ENCODE measurements at regions not wholly inside any gene's neighbourhood (a gene's known extent, or its start where the extent isn't known, plus 50 kb on each side); places are given as distances from the start of the nearest gene placed in this dataset.

DNA sequence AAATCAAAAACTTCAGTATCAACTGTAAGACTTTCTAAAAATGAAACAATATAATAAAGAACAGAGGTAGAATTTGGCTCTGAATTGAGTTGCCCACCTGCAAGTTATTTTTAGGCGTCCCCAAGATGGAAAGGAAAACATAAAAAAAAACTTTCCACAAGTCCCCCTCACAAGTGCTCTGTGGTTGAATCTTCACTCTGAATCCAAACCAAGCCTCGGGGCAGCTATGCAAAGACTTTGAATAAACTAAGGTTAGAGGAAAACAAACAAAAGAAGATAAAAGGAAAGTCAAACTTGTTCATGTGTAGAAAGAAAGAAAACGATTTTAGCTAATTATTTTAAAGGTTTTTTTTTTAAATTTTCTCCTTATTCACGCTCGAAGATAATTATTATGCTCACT, 372.4 kb upstream of the SLIT2 start:
- DNase-seq: no peak

DNA sequence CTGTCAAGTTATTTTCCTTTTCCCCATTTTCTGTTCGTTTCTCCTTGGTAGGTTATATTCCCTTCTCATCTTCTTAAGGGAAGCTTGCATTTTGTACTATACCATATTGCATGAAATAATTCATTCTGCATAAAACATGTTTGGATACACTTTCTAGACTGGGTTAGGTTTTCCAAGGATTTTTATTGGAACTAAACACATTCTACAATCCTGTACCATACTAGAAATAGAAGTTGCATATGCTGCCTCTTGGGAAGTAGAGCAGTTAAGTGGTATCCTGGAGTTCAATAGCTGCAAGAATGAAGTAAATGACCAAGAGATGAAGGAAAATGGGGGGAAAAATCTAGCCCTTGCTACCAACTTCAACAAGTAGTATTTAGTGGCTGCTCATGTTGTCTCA, 393.7 kb upstream of the SLIT2 start:
- no peak for DNase-seq

DNA sequence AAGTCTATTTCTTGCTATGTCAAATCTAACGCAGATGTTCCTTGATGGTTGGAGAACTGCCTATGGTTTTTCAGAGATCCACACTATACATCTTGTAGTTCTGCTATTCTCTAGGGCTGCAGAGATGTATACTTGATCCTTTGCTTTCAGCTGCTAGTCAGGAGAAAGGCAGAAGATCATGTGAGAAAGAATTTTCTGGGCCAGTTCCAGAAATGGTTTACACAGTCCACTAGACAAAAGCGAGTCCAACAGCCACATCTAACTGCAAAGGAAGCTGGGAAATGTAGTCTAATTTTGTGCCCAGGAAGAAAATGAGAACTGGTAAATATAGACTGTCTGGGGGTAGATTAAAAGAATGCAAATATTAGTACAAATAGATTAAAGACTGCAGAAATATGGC, 394.3 kb upstream of the SLIT2 start:
- DNase-seq: no peak

DNA sequence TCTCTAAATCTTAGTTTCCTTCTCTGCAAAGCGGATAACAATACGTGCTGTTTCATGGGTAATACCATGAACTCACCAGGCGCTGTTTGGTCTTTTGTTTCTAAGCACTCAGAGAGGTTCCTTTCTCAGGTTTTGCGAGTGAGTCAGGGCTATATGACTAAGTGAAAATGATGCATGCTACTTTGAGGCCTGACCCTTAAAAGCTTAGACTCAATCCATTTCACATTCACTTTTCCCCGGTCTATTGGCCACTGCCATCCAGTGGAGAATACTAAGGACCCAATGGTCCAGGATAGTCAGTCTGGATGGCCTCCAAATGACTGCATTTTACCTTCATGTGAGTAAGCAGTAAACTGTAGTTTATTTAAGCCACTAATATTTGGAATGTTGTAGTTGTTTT, 400.8 kb upstream of the SLIT2 start:
- DNase-seq: no peak

DNA sequence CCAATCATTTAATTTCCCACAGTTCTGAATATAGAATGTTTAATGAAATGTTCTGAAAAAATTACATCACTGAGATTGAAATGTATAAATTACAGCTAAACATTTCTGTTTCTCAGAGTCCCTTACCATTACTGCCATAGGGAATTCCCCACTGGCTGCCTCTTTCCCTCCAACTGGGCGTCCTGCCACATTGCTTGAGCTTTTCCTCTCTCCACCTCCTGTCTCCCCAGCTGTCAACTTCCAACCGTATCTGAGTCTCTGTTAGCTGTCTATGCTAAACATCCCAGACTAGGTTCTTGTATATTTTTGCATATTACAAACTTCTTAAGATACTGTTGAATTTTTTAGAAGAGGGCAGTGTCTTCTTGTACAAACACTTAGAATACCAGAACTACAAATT, 407.3 kb upstream of the SLIT2 start:
- no peak for DNase-seq

DNA sequence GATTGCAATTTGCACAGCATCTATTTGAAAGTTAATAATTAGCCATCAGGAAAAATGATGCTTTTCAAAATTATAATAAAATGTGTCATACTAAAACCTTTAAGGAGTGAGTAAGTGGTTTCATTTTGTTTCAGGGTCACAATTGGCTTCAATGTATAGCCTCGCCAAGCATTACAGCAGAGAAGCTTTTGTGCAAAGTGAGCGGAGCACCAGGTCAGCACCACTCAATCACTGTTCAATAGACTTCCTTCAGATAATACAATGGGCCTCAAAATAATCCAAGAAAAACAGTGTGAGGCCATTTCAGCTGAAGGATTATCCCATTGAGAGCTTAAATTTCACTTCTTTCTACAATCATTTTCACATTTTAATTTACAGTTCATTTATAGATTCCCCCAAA, 409.2 kb upstream of the SLIT2 start:
- no peak for DNase-seq

DNA sequence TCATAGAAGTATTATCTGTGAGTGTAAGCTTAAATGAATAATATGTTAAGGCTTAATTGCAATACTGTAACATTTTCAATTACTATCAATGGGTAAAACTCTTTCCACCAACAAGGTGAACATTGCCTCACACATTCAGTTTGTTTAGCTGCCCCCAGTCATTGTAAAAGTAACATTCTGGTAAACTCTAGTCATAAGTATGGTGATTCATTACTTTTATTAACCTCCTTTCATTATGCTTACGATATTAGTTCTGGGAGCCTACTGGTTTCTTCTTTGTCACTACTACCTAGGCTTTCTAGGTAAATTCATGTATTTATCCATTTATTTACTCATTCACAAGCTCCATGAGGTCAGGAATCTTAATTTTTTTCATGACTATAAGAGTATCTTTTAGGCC, 412.8 kb upstream of the SLIT2 start:
- DNase-seq: no peak

DNA sequence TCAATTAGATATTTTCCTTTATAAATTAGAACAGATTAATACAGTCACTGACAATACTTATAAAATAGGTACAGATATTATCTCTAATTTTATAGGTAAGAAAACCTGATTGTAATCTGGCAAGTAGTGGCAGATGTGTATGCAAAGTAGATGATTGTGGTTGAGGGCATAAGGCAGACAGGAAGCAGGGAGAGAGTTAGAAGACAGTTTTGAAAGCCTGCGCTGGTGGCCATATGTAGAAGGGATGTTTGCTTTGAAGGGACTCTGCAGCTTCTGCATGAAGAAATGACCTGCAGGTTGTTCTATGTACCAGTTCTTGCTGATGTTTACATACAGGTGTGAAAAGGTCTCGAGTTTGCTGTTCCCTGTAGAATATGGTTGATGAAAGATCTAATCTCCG, 416.3 kb upstream of the SLIT2 start:
- DNase-seq: no peak

DNA sequence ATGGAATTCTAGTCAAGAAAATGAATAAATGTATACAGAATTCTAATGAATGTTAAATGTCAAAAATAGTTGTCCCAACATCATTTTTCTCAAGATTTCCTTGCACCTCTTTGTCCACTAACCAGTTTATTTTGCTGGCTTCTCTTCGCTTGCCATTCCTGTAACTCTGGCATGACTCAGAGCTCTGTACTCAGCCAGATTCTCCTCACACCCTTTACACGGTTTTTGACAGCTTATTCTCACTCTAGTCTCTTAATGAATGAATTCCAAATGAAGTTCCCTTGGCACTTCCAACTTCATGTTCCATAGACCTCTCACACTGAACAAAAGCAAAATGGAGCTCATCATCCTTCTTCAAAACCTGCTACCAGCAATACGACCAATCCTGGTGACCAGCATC, 419.3 kb upstream of the SLIT2 start:
- no peak for DNase-seq

DNA sequence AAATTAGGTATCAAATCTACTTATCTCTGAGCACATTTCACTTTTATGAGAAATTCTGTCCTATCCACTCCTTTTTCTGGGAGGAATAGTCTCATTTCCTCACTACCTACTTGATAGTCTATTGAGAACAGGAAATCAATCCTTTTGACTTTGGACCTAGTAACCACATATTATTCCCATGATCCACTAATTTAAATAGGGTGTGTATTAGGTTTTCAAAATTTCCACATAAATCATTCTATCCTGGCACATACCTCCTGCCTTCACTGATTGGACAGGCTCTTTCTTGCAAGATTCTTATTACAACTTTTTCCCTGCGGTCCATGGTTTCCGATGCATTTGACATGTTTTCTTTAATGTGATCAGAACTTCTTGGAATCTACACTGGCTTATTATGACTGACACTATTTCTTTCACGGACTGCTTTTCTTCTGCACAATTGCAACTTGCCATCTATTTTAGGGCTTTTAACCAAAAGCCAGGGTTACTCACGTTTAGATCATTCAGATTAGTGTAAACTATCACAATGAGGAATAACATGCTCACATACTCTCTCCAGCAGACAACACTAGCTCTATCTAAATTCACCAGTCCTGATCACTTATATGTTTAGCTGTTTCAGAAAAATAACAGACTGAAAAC, 419.9 kb upstream of the SLIT2 start:
- no peak for DNase-seq

DNA sequence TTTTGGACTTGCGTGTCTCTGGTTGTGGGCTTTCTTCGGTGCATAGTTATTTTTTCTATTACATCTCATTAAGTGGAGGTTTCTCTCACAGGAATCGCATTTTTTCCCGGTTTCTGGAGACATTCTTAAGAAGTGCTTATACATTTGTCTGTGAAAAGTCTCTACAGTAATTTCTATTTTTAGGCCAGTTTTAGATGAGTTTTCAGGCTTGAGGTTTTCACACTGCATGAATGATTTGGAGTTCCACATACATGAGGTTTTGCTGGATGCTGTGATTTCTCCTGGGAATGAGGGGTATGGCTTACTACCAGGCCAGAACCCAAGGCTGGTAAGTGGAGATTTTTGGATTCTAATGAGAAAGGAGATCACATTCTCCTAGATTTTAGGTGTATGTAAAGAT, 422.6 kb upstream of the SLIT2 start:
- no peak for DNase-seq

DNA sequence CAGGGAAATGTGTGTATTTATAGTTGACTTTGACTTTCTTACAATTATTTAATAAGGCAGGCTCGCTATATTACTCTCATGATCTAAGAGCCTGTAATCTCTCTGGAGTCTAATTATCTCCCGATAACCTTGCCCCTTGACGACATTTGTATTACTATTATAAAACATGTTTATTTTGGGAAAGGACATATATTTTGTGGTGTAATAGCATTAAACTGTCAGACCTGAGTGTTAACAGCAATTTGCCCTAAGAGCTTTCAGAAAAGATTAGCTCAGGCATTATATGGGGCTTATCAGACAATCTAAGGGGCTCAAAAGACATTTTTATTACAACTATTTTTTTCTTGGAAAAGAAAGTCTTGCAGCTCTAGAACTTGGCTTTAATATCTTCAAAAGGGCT, 427.9 kb upstream of the SLIT2 start:
- DNase-seq: no peak

DNA sequence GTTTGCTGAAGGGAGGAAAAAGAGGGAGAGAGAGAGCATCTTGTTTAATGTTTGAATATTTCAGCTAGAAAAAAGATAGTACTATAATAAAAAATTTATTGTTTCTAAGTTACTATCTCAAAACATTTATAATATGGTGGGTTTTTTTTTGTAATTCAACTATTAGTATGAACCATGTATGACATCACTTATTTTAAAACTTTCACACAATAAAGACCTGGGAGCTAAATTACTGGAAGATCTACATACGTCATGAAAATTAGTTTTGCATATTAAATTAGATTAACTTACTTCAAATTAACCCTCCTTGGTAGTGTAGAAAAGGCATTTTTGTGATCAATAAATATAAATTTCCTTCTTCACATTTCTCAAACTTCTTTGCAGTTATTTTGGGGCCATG, 432.0 kb upstream of the SLIT2 start:
- no peak for DNase-seq

DNA sequence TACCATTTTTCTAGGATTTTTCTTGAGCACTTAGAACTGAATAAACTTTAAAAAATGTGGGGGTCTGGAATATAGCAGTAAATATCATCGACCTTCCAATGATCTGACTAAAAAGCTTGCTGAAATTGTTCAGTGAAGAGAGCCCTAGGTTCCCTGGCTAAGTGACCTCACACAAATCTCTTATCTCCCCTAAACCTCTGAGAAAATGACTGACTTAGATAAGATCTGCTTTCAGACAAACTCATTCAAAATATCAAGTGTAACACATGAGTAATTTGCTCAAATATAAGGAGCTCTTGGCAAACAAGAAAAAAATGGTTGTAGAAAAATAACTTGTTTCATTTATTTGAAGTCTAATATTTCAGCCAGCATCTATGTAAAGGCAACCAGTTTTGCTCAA, 441.7 kb upstream of the SLIT2 start:
- DNase-seq: no peak

DNA sequence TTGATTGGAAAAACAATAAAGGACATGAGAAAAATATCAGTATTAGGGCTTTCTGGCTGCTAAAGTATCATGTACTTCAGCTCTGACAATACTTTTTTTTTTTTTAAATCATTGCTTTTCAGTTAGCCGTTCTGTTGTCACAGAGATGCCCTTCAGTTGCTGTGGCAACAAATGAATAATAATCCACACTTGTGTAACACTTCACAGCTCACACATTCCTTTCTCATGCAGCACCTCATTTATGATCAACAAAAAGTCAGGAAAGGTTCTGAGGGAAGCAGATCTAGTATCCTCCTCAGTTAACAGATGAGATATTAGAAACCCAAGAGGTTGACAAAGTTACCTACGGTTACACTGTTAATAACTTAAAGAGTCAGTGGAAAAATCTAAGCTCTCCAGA, 444.2 kb upstream of the SLIT2 start:
- DNase-seq: no peak

DNA sequence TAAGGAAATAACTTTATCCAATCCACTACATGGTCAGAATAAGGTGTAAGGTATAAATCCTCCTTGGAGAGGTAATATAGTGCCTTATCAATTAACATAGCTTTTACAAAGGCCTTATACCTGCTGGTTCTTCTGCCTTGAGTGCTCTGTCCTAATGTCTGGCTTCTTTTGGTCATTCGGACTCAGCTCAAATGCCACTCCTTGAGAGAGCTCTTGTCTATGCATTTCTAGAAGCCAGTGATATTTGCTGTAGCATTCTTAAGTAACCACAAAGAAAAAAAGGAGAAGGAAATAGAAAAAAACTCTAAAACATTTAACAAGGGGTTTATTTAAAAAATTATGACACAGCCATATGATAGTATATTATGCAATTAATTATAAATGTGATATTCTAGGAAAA, 444.8 kb upstream of the SLIT2 start:
- no peak for DNase-seq

DNA sequence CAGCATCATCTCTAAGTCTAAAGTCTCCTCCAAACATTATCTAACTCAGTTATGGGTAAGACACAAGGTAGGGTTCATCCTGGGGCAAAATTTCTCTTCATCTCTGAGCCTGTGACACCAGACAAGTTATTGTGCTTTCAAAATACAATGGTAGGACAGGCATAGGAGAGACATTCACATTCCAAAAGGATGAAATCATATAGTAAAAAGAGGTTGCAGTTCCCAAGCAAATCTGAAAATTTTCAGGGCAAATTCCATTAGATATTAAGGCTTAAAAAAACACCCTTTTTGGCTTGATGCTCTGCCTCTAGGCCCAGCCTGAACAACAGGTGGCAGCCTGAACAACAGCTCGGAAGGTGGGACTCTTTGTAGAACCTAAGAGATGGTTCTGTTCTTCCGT, 448.3 kb upstream of the SLIT2 start:
- DNase-seq: no peak

DNA sequence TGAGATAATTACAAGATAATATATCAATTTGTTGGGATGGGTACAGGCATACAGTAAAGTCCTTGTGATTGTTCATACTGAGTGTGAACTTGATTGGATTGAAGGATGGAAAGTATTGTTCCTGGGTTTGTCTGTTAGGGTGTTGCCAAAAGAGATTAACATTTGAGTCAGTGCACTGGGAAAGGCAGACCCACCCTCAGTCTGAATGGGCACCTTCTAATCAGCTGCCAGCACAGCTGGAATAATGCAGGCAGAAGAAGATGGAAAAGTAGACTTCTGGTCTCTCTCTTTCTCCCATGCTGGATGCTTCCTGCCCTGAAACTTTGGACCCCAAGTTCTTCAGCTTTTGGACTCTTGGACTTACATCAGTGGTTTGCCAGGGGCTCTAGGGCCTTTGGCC, 457.9 kb upstream of the SLIT2 start:
- DNase-seq: no peak

DNA sequence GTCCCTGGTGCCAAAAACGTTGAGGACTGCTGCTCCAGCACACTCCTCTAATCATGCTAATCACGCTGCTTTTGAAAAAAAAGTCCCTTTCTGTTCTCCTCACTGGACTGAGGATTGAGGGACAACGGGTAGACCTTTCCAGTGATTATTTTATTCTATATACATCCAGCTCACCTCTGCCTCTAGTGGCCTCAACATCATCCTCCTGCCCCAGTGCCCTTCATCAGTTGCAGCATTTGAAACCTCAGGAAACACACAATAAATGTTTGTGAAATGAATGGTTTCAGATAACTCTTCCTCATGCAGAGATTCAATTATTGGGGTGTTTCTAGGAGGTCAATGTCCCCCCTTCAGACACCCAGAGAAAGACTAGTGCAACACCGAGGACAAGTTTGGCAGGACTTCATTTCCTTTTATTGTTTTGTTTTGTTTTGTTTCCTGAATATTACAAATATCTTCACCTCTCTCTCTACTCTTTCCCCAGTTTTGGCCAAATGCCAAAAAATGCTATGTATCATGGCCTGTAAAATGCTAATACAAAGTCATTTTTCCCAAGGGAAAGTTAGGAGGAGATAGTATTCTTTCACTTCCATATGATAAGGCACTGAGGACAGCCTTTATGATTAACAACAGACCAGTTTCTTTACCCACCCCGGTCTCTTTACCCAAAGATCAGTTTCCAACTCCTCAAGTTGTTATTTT, 460.1 kb upstream of the SLIT2 start:
- no peak for DNase-seq

DNA sequence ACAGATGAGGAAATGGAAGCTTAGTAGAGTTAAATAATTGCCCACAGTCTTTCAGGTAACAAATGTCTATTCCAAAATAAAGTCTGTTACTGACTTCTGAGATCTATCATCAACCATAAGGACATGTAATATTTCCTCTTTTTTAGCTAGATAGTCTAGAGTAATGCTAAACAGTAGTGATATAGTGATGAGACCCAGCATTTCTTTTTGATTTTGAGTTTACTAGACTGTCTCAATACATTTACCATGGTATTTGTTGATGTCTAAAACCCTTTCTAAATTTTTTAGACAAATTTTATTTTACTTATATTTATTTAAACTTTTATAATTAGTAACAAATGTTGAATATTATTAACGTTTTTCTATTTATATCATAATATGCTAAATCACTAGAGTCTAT, 465.1 kb upstream of the SLIT2 start:
- DNase-seq: no peak

DNA sequence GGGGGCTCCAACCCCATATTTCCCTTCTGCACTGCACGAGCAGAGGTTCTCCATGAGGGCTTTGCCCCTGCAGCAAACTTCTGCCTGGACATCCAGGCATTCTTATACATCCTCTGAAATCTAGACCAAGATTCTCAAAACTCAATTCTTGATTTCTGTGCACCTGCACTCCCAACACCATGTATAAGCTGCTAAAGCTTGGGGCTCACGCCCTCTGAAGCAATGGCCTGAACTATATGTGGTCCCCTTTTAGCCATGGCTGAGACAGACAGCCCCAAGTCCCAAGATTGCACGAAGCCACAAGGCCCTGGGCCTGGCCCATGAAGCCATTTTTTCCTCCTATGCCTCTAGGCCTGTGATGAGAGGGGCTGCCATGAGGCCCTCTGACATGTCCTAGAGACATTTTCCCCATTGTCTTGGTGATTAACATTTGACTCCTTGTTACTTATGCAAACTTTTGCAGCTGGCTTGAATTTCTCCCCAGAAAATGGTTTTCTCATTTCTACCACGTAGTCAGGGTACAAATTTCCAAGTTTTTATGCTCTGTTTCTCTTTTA, 468.0 kb upstream of the SLIT2 start:
- no peak for DNase-seq

DNA sequence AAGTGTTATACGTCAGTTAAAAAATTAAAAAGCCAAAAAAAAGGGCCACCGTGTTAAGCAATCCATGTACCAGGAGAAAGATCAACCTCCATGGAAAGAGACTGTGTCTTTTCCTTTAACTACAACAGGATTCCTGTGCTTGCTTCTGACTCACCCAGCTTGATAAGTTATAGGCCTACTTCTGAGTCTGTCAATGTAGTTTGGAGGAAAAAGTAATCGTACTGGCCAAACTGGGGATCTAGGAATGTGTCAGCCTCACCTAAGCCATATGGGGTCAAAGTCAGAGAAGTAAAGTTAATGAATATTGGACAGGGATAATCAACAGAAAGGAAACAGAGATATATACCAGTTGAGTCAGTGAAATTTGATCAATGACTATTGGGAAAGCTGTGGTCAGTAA, 470.8 kb upstream of the SLIT2 start:
- DNase-seq: no peak

DNA sequence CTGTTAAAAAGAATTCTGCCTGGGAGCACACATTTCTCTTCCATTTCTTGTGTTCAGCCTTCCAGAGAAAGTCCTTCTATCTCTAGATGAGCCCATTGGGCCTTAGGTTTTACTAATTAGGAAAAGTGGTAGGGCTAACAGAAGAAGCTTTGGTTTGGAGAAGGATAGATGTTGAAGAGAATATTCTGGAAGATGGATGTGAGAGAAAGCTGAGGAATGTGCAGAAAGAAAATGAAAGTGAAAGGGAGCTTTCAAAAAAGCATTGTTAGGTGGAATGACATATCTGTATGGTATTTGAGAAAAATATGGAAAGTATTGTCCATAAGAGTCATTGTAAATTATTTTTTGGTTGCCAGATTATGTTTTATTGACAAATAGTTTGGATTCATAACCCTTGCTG, 474.8 kb upstream of the SLIT2 start:
- no peak for DNase-seq

DNA sequence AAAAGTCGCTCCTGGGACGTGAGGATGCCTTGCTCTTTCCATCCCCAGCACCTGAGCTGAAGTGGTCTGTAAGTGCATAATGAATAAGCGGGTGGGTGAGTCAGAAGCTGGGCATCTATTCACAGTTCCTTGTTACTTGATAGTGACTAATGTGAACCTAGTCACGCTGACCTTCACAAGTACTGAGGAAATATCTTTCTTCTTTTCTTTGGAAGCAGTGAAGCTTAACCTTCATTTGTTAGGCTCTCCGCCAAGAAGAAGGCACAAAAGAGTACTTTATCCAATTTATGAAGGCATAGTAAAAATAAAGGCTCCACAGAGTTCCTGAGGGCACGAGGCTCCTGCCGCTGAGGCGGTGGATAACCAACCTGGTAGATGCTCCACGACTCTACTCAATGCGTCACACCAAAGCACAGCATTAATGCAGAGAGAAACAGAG, 475.7 kb upstream of the SLIT2 start:
- no peak for DNase-seq

DNA sequence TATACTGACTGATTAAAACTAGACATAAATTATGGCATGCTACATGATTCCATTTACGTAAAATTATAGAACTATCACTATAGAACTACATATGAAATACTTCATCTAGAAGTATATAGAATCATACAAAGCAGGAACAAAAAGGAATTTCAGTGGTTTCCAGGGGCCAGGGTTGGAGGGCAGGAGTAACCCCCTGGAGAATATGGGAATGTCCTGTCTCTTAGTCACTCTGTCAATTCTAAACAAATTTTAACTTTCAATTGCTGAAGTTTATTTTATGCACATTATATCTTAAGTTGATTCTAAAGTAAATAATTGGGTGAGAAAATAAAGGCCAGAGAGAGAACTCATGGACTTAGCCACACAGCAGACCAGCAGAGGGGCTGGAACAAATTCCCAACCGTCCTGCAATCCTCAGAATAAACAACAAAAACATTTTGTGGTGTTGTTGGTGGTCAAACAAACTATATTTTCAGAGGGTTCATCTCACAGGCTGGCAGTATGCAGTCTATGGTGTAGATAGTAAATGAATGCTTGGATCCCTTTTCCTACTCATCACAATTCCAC, 476.9 kb upstream of the SLIT2 start:
- no peak for DNase-seq

Measured in activated gamma-delta T cell treated with Interleukin-2 at 50 U/mL for 16 hours (primary cell).